ENCODE measurements at regions not wholly inside any gene's neighbourhood (a gene's known extent, or its start where the extent isn't known, plus 50 kb on each side); places are given as distances from the start of the nearest gene placed in this dataset.

GRCh38 chr5:107290780-107291398 lies 379.8 kb downstream of the EFNA5 start:
- H3K4me3 ChIP-seq (ENCODE audit: low read depth, low read length): no peak overlapping the region
- TF ChIP-seq CTCF (IDR thresholded peaks at IDR 0.05; ENCODE audit: low read depth, low read length): no peak
- DNase-seq (ENCODE audit: low read depth, low spot score): no peak
- in situ Hi-C loops (cut with HindIII; ENCODE audit: low sequenced_read_pairs): no loop called here

GRCh38 chr5:107289030-107289714 lies 381.6 kb downstream of the EFNA5 start:
- H3K4me3 ChIP-seq (ENCODE audit: low read depth, low read length): no peak overlapping the region
- in situ Hi-C loops (cut with HindIII; ENCODE audit: low sequenced_read_pairs): no loop called here
- no peak for DNase-seq (ENCODE audit: low read depth, low spot score)
- no peak for TF ChIP-seq CTCF (IDR thresholded peaks at IDR 0.05; ENCODE audit: low read depth, low read length)

GRCh38 chr5:107286447-107287098 lies 384.2 kb downstream of the EFNA5 start:
- in situ Hi-C loops (cut with HindIII; ENCODE audit: low sequenced_read_pairs): no loop called here
- no peak for DNase-seq (ENCODE audit: low read depth, low spot score)
- TF ChIP-seq CTCF (IDR thresholded peaks at IDR 0.05; ENCODE audit: low read depth, low read length): no peak
- H3K4me3 ChIP-seq (ENCODE audit: low read depth, low read length): no peak overlapping the region

GRCh38 chr5:107285772-107286171 lies 385.0 kb downstream of the EFNA5 start:
- no peak for TF ChIP-seq CTCF (IDR thresholded peaks at IDR 0.05; ENCODE audit: low read depth, low read length)

GRCh38 chr5:107284822-107285525 lies 385.8 kb downstream of the EFNA5 start:
- in situ Hi-C loops (cut with HindIII; ENCODE audit: low sequenced_read_pairs): no loop called here
- no peak for TF ChIP-seq CTCF (IDR thresholded peaks at IDR 0.05; ENCODE audit: low read depth, low read length)
- peak; percentile 65 for DNase-seq (ENCODE audit: low read depth, low spot score)
- no peak overlapping the region for H3K4me3 ChIP-seq (ENCODE audit: low read depth, low read length)

More at GRCh38 chr5:107285772-107286171, 385.0 kb downstream of the EFNA5 start:
- no peak overlapping the region for H3K4me3 ChIP-seq (ENCODE audit: low read depth, low read length)
- peak; percentile 63 for DNase-seq (ENCODE audit: low read depth, low spot score)
- in situ Hi-C loops (cut with HindIII; ENCODE audit: low sequenced_read_pairs): no loop called here

- H3K4me3 ChIP-seq (ENCODE audit: low read depth, low read length): no peak overlapping the region
- in situ Hi-C loops (cut with HindIII; ENCODE audit: low sequenced_read_pairs): no loop called here
- DNase-seq (ENCODE audit: low read depth, low spot score): no peak
- TF ChIP-seq CTCF (IDR thresholded peaks at IDR 0.05; ENCODE audit: low read depth, low read length): no peak
These were observed 388.7 kb downstream of the EFNA5 start for GRCh38 chr5:107282061-107282460.
